Heart left ventricle (tissue), 16 donors: ENCODE measurements at regions not wholly inside any gene's neighbourhood (a gene's known extent, or its start where the extent isn't known, plus 50 kb on each side); places are given as distances from the start of the nearest gene placed in this dataset.
A peak's percentile ranks its signal among the peaks of the same experiment; 100 is the strongest.

Source experiments
- ATAC-seq, 4 donors: fragments of 200-7000 bp; cut with Tn5 transposase; one replicate each; pipeline ENCODE4 v1.9.1; 2020 to 2022; ENCODE audit warnings: moderate library complexity in 4 of 4, mild to moderate bottlenecking in 3 of 4, moderate number of reproducible peaks in 1 of 4
- DNase-seq, 5 donors: peaks; one replicate each; pipeline ENCODE4 v3.0.0-alpha.2; 2020
- H3K27ac ChIP-seq, 12 donors: fragments of 200-600 bp; sonication (generic) in 4 of 12; one replicate each; pipeline versions ENCODE4 v1.5.0 to v1.8.0; 2016 to 2022; ENCODE audit warnings: mild to moderate bottlenecking in 2 of 12
- H3K27me3 ChIP-seq, 9 donors: fragments of 200-600 bp; sonication (generic) in 2 of 9; one replicate each; pipeline versions ENCODE4 v1.5.1 to v1.8.0; 2016 to 2022; ENCODE audit warnings: mild to moderate bottlenecking in 3 of 9
- H3K36me3 ChIP-seq, 9 donors: fragments of 200-600 bp; sonication (generic) in 2 of 9; one replicate each; pipeline versions ENCODE4 v1.5.0 to v1.8.0; 2018 to 2022; ENCODE audit warnings: mild to moderate bottlenecking in 2 of 9
- H3K4me1 ChIP-seq, 12 donors: fragments of 200-600 bp; sonication (generic) in 4 of 12; one replicate each; pipeline versions ENCODE4 v1.5.0 to v1.8.0; 2016 to 2022; ENCODE audit warnings: mild to moderate bottlenecking in 3 of 12
- H3K4me3 ChIP-seq, 12 donors: fragments of 200-600 bp; sonication (generic) in 4 of 12; one replicate each; pipeline versions ENCODE4 v1.5.0 to v1.8.0; 2017 to 2022; ENCODE audit warnings: mild to moderate bottlenecking in 9 of 12, moderate library complexity in 4 of 12
- H3K9me3 ChIP-seq, 12 donors: fragments of 200-600 bp; sonication (generic) in 4 of 12; one replicate each; pipeline versions ENCODE4 v1.5.0 to v1.8.0; 2016 to 2022; ENCODE audit warnings: mild to moderate bottlenecking in 1 of 12
- POLR2A ChIP-seq, 2 donors: fragments of 450-650 bp; IDR thresholded peaks; one replicate each; pipeline ENCODE4 v1.6.1; 2017; ENCODE audit warnings: antibody characterized with exemption in 2 of 2, mild to moderate bottlenecking in 2 of 2, moderate library complexity in 2 of 2
- WGBS, 4 donors: extraction: QIAGEN DNeasy Blood & Tissue Kit in 2 of 4; methylation state at CpG; one replicate each; pipeline versions ENCODE4 v1.1.5 to v1.1.7; 2013 to 2018; 5-methylcytosine and 5-hydroxymethylcytosine counted together
- intact Hi-C, 10 donors: fragments of 100-400 bp; cut with DNase I; formaldehyde crosslinking; loops; one replicate each; pipeline versions ENCODE4 v1.11.1 to v1.14.2; 2022
- TF ChIP-seq, protein P1 (sequence below), 12 donors: fragments of 200-600 bp; sonication (generic) in 4 of 12; IDR thresholded peaks; one replicate each; pipeline versions ENCODE4 v1.5.0 to v1.8.0; 2018 to 2022; ENCODE audit warnings: antibody characterized with exemption in 12 of 12, mild to moderate bottlenecking in 5 of 12
- donor health status: ischemic (EF 13 %, LVEDD 7.1; RV severe dilation, severe dysfunction).
- donor health status: healthy with polysubstance abuse.
- donor health status: DM: no; HTN: yes; CAD: no.
- donor health status: DM: no; HTN: no; CAD: no.
- donor health status: ischemic (EF 25% LVEDD 6.9; RV normal size, moderate dysfunction).
- donor health status: ischemic (EF 25% LVEDD 5.7; RV mildly dilated, moderate dysfunction).
- donor health status: healthy.
- donor health status: DM: yes; HTN: yes; CAD: no.
- donor health status: ischemic (EF 35%, LVEDD 5.7; RV mildly dilated, moderate dysfunction).
- donor health status: nonischemic (EF 11% LVEDD 7.7; RV severe dilation, severe dysfunction).
- donor health status: DM: yes; HTN: yes; CAD: no.
- donor health status: PGD.
- donor health status: ischemic (EF 29% LVEDD 5.4; RV normal size, mild dysfunction).
- donor health status: nonischemic (EF 23%, LVEDD 6.1; RV moderate dilation, normal function).

DNA sequence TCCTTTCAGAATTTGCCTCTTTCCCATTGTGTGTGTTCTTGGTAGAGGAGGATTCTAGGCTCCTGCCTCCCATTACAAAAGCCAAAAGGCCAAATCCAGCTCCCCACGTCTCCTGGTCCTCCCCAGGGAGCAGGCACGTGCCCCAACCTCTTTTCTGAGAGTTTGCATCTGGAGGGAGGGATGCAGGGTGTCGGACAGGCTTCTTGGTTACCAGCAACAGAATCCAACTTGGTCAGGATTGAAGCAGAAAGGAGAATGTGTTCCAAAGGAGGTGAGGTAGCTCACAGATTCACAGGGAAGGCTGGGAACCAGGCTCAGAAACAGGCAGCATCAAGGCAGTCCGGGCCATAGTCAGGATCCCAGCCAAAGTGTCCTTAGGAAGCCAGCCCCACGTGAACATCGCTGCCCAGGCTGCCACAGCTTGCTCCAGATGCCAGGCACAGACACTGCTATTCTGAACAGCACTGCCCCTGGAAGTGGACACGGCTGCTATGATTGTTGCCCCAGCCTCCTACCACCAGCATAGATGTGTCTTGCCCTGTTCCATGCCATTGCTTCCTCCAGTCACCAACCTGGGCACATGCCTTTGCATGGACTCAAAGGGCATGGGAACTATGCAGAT lies 264.2 kb upstream of the ZMIZ1 start:
- Histone ChIP-seq H3K4me1 (peaks cover 0 to 68% (median 43%) of the 10 kb centered on the region in 12 donors), H3K27ac (peak overlapping the region; percentile 57 to 87 (median 79)), H3K9me3 (no peaks in the 10 kb centered on the region), H3K27me3 (no peaks in the 10 kb centered on the region), H3K36me3 (no peaks in the 10 kb centered on the region), H3K4me3 (no peak overlapping the region)
- 46 to 68% (median 55%) methylated on average over 7 of the region's 7 CpGs for WGBS, 4 donors
- intact Hi-C loops, result loop anchor here in 4 of 10 donors (2.0 to 10.0 kb wide), 3 partner anchors 170 to 264 kb away; partner anchors contain the start of gene ZMIZ1 (in 3 of the 4)
- DNase-seq (peak in 4 of 5 donors; percentile 39 to 79 (median 50)), ATAC-seq (peak; percentile 34 to 66 (median 58))
- TF ChIP-seq POLR2A (IDR thresholded peaks at IDR 0.05), result no peak
- TF ChIP-seq, protein P1, sequence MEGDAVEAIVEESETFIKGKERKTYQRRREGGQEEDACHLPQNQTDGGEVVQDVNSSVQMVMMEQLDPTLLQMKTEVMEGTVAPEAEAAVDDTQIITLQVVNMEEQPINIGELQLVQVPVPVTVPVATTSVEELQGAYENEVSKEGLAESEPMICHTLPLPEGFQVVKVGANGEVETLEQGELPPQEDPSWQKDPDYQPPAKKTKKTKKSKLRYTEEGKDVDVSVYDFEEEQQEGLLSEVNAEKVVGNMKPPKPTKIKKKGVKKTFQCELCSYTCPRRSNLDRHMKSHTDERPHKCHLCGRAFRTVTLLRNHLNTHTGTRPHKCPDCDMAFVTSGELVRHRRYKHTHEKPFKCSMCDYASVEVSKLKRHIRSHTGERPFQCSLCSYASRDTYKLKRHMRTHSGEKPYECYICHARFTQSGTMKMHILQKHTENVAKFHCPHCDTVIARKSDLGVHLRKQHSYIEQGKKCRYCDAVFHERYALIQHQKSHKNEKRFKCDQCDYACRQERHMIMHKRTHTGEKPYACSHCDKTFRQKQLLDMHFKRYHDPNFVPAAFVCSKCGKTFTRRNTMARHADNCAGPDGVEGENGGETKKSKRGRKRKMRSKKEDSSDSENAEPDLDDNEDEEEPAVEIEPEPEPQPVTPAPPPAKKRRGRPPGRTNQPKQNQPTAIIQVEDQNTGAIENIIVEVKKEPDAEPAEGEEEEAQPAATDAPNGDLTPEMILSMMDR (IDR thresholded peaks at IDR 0.05), result no peak

DNA sequence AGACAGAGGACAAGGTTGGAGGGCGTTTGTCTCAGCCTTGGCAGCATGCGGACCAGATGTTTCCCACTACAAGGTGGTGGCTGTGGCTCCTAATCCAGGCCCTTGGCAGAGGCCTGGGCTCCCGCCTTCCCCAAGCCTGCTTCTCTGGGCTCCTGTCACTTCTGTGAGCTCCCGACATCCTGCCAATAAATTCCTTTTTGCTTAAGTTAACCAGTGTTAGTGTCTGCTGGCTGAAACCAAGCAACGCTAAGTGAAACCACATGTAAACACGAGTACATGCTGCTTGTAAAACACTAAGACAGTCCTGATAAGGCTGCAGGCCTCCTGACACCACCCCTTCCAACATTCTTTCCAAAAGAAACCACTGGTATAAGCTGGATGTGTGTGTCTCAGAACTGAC lies 263.6 kb upstream of the ZMIZ1 start:
- intact Hi-C loops, result loop anchor here in 4 of 10 donors (2.0 to 10.0 kb wide), 3 partner anchors 170 to 264 kb away; partner anchors contain the start of gene ZMIZ1 (in 3 of the 4)
- H3K9me3 ChIP-seq, result no peaks in the 10 kb centered on the region
- no peak overlapping the region for H3K4me3 ChIP-seq
- peak; percentile 90 to 93 (median 92) for ATAC-seq
- no peaks in the 10 kb centered on the region for H3K36me3 ChIP-seq
- peak overlapping the region; percentile 57 to 87 (median 79) for H3K27ac ChIP-seq
- WGBS, 4 donors, result 26 to 31% (median 29%) methylated on average over 6 of the region's 6 CpGs
- H3K27me3 ChIP-seq, result no peaks in the 10 kb centered on the region
- peaks cover 0 to 68% (median 43%) of the 10 kb centered on the region in 12 donors for H3K4me1 ChIP-seq
- peak; percentile 67 to 88 (median 82) for DNase-seq
- TF ChIP-seq, protein P1 (IDR thresholded peaks at IDR 0.05), result no peak
- TF ChIP-seq POLR2A (IDR thresholded peaks at IDR 0.05), result no peak

DNA sequence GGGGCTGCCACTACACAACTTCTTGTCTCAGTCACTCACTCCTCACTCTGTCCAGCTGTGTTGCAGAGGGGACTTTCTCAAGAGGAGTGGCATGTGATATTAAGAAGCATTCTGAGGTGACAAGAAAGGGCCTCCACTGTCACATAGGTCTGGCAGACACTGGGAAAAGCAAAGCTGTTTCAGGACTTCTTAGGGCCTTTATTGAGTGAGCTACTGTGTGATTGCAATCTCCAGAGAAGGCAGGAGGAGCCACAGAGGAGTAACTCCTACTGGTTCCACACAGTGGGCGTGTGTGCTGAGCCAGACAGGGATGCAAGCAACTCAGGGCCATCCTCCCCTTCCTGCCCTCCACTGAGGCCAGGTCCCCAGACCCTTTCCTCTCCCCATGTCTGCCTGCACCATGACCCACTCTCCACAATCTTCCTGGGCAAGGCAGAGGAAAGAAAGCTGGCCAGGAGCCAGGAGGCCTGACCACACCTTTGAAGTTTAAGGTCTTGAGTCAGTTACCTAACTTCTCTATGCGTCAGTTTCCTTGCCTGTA lies 262.0 kb upstream of the ZMIZ1 start:
- H3K36me3 ChIP-seq, result no peaks in the 10 kb centered on the region
- WGBS, 4 donors, result 88 to 97% (median 93%) methylated on average over 2 of the region's 2 CpGs
- H3K27ac ChIP-seq, result no peak overlapping the region
- DNase-seq (no peak), ATAC-seq (no peak)
- no peaks in the 10 kb centered on the region for H3K27me3 ChIP-seq
- TF ChIP-seq, protein P1 (IDR thresholded peaks at IDR 0.05), result no peak
- TF ChIP-seq POLR2A (IDR thresholded peaks at IDR 0.05), result no peak
- peaks cover 0 to 67% (median 43%) of the 10 kb centered on the region in 12 donors for H3K4me1 ChIP-seq
- intact Hi-C loops, result loop anchor here in 3 of 10 donors (10.0 kb wide), 2 partner anchors 168 to 258 kb away; partner anchors contain the start of gene ZMIZ1 (in 2 of the 3)
- no peak overlapping the region for H3K4me3 ChIP-seq
- H3K9me3 ChIP-seq, result no peaks in the 10 kb centered on the region

DNA sequence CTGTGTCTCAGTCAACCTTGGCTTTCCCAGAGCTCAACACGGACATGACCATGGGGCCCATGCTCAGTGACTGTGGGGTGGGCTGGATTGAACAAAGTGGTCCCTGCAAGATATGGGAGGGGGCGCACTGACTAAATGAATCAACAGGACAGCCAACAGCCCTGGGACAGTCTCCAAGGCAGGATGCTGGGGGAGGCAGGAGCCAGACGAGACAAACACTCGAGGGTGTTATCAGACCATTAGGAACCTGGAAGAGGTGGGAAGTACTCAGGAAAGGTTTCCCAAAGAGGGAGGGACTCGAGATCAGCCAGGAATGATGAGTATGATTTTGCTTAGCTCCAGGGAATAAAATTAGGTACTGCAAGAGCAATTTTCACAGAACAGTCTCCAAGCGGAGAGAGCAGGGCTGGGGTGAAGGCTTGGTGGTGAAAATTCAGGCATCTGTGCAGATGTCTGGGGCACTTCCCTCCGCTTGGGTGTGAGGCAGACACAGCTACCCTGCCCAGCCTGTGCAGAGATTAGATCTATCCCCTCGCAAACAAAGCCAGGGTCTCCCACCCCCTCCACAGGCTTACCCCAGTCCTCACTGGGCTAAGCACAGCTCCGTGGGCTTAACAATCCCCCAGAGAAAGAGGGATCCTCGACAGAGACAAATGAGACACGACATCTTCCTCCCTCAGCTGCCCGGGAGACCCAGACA lies 261.1 kb upstream of the ZMIZ1 start:
- H3K27ac ChIP-seq, result no peak overlapping the region
- 63 to 79% (median 73%) methylated on average over 12 of the region's 12 CpGs for WGBS, 4 donors
- no peaks in the 10 kb centered on the region for H3K27me3 ChIP-seq
- no peaks in the 10 kb centered on the region for H3K9me3 ChIP-seq
- no peak overlapping the region for H3K4me3 ChIP-seq
- peaks cover 0 to 58% (median 35%) of the 10 kb centered on the region in 12 donors for H3K4me1 ChIP-seq
- intact Hi-C loops, result loop anchor here in 3 of 10 donors (10.0 kb wide), 2 partner anchors 167 to 257 kb away; partner anchors contain the start of gene ZMIZ1 (in 2 of the 3)
- DNase-seq (no peak), ATAC-seq (no peak)
- H3K36me3 ChIP-seq, result no peaks in the 10 kb centered on the region
- TF ChIP-seq, protein P1 (IDR thresholded peaks at IDR 0.05), result no peak
- no peak for TF ChIP-seq POLR2A (IDR thresholded peaks at IDR 0.05)
